Stimulated activated CD8-positive, alpha-beta memory T cell treated with anti-CD3 and anti-CD28 coated beads, Interleukin-7, amount 100 ng/mL, for 48 hours (primary cell): ENCODE measurements at regions not wholly inside any gene's neighbourhood (a gene's known extent, or its start where the extent isn't known, plus 50 kb on each side); places are given as distances from the start of the nearest gene placed in this dataset.
"Not testable (repeated sequence)": the region's sequence is repeated elsewhere in the genome, so short reads cannot be mapped to it uniquely, and the experiment has no call there.

Source experiments
- DNase-seq, 2 donors: peaks; one replicate each; pipeline ENCODE4 v3.0.0-alpha.2; 2020; ENCODE audit warnings: low read depth in 1 of 2; ENCODE audit errors: extremely low read depth in 1 of 2

DNA sequence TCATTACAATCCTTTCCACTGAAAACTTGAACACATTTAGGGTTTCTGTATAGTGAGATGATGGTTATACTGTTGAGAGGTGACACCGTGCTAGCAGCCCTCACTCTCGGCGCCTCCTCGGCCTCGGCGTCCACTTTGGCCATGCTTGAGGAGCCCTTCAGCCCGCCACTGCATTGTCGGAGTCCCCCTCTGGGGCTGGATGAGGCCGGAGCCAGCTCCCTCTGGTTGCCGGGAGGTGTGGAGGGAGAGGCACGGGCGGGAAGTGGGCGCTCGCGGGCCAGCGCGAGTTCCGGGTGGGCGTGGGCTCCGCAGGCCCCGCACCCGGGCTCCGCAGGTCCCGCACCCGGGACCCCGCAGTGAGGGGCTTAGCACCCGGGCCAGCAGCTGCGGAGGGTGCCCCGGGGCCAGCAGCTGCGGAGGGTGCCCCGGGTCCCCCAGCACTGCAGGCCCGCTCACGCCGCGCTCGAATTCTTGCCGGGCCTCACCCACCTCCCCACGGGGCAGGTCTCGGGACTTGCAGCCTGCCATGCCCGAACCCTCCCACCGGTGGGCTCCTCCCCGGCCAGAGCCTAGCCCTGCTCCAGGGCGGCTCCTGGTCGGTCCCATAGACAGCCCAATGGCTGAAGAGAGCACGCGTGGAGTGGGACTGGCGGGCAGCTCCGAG lies 145.9 kb upstream of the ZNF608 start:
- DNase-seq: no peak

DNA sequence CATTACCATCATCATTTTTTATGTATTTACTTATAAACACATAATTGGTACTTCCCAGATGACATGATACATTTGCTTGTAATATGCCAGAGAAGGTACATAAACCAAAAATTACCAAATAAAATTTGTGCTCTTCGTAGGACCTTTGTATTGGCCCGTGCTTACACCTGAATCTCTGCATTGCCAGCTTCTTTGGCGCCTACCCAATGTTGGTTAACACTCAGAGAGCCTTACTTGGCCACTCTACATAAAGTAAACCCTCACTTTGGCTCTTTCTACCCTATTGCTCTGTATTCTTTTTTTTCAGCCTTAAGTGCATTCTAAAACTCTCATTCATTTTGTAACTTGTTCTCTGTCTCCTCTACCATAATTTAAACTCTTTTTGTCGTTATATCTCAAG lies 148.1 kb upstream of the ZNF608 start:
- DNase-seq: no peak

DNA sequence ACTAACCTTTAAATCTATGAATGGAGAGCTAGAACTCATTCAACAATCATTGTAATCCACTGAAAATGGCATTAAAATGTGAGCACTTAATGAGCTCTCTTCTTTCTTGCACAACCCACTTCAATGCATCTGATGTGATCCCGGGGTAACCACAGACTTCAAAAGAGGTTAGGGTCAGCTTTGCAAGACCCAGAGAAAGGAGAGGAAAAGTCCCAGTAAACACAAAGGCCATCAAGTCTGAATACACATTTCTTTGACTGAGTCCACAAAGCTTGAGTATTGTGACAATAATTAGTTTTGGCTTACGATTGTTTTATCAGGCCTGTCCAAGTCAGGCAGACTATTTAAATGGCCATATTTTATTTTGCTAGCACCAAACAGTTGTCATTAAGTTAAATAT lies 148.8 kb upstream of the ZNF608 start:
- no peak for DNase-seq

DNA sequence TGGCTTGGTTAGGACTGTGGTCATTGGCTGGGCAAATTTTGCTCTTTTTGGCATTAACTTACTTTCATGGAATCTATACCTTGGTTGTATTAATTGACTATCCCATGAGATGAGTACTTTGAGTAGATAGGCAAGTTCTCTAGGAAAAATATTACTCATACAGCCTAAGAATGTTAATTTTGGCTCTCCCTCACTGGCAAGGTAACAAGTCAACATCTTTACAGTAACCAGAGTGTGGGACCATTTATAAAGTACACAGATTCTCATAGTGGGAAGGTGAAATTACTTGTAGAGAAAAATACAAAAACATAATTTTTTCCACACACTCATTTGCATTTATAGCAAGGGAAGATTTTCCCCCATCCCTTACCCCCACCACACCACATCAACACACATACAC lies 154.6 kb upstream of the ZNF608 start:
- no peak for DNase-seq

DNA sequence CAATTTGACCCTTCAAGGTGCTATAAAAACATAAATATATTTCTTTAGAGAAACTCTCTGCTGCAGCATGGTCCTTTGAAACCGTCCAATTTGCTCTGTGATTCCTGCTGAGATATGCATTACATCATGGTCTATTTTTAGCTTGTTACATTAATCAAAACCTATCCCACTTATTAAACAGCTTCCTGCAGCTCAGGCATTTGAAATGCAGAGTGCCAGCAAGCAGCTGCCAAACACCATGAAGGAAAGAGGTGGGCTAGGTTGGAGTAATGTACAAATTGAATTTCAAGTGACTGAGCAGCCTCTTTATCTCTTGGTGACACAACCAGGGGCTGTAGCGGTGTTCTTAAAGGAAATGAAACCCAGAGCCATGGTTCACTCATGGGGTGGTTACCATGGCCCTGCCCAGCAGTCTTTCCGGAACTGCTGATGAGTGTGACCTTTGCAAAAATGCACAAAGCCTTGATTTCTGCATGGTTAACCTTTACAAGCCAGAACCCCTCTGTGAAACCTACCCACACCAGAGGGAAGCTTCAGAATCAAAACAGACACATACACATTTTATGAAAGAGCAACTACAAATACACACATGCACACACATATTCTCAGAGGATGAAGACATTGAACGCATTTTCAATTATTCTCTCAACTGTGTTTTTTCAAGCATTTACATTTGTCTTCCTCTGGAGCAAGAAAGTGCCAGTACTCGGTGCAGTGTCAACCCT lies 155.8 kb upstream of the ZNF608 start:
- peak in 1 of 2 donors; percentile 11 for DNase-seq

DNA sequence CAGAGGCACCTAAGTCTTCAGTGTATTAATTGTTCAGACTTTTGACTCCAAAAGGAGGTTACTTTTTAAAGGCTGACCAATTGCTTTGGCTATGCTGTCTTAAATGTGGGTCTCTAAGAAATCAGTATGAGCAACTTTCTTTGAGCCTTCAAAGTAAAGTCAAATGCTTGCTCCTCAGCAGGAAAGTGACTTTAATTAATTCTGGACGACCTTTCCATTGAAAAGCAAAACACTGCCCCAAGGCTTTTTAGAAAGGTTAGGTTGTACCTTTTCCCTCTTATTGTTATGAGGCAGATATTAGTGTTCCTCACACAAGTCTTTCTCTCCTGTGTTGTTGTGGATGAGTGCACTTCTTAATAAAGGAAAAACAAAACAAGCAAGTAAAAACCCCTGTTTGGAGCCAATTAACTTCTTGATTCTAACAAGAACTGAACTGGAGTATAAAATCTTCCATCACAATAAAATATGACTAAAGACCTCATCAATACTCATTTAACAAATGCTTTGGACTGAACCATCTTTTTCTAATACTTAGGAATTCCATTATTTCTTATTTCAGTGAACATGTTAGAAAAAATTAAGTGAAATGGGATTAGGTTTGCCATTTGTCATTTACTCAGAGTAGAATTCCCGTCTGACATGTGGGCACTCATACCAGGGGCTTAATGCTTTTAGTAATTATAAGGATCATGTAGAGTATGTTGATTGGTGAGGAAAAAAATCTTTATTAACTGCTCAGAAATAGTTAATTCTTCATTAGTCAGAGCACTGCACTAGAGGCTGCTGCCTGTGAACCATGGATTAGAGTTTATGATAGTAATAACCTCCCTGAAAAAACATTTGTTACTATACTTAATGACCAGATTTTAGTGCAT lies 159.1 kb upstream of the ZNF608 start:
- no peak for DNase-seq

DNA sequence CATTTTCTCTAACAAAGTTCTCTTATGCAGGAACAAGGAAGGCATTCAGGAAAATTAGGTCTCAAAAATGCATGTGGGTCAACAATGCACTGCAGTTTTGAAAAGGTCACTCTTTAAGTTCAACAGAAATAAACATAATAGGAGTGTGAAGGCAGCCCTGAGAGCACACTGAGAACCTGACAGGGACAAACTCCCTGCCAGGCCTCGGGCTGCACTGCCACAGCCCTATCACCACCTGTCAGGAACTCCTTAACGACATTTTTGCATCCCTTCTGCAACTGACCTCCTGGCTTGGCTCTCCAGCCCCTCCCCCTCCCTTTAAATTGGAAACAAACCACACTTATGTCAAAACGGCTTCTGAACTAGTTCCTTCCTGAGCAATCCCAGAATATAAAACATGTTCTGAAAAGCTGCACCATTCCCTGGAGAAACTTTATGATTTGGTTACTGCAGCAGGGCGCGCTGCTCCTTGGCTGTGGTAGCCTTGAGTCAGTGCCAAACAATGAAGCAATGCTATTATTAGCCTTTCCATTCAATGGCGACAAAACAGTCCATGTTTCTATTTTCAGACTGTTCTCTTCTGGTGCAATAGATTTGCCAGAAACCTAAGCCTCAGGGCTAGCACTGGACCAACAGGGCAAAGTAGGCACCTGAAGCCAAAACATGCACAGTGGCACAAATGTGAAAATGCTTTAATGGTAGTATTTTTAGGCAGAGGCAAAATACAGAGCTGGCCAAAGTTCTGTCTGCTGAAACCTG lies 160.1 kb upstream of the ZNF608 start:
- no peak for DNase-seq

DNA sequence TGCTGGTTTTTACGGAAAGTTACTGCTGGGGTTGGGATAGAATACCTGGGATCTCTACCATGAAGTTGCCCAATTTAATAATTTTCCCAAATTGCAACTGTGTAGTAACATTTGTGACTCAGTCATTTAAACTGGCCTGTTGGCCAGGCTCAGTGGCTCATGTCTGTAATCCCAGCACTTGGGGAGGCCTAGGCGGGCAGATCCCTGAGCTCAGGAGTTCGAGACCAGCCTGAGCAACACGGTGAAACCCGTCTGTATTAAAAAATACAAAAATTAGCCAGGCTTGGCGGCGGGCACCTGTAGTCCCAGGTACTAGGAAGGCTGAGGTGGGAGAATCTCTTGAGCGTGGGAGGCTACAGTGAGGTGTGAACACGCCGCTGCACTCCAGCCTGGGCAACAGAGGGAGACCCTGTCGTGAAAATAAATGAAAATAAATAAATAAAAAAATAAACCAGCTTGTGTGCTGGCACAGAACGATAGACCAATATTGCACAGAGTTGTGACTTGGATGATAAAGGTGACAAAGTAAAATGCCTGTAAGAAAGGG lies 160.7 kb upstream of the ZNF608 start:
- DNase-seq: no peak

DNA sequence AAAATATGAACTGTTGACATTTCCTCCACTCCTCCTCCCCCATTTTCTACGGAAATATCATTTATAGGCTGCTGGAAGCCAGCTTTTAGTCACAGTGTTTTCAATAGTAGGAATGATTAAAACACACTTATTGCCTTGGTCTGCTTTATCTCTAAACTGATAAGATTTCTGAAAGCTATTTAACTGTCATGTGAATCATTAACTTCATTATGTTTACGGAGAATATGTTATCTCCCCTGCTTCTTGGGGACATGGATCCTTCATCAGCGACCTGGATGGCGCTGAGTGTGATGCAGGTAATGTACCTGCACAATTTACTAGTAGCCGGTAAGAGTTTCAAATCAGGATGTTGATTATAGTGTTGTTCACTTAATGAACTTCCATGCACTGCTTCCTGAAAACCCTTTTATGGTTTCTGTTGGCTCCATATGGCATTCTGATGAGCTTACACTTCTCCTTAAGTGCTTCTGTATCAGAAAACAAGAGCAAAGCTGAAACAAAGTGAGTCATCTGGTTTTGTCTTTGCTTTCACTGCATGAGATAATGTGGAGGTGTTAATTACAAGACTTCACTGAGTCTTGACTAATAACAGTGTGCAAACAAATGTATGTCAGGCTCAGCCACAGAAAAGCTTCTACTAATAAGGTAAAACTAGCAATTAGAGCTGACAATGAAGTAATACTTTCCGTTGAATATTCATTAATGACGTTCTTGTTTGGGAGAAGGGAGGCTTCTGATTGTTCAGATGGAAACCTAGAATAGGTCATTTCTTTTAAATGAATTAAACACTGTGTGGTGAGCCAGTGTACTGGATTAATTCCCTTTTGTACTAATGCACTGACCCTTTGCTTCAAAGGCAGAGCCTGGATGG lies 162.4 kb upstream of the ZNF608 start:
- DNase-seq: no peak

DNA sequence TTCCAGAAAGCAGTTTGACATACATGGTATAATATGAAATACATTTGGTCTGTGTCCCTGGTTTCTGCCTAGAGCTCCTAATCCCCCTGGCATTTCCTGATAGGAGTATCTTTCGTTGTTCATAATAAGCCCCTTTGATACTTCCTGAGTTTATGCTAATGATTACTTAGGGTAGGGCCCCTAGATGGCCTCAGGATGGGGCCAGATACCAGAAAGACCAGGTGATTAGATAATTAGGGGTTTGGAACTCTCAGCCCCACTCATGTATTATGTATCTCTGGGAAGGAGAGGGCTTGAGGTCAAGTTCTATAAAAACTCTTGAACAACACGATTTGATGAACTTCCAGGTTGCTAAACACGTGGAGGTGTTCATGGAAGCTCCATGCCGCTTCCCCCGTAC lies 163.3 kb upstream of the ZNF608 start:
- DNase-seq: no peak

DNA sequence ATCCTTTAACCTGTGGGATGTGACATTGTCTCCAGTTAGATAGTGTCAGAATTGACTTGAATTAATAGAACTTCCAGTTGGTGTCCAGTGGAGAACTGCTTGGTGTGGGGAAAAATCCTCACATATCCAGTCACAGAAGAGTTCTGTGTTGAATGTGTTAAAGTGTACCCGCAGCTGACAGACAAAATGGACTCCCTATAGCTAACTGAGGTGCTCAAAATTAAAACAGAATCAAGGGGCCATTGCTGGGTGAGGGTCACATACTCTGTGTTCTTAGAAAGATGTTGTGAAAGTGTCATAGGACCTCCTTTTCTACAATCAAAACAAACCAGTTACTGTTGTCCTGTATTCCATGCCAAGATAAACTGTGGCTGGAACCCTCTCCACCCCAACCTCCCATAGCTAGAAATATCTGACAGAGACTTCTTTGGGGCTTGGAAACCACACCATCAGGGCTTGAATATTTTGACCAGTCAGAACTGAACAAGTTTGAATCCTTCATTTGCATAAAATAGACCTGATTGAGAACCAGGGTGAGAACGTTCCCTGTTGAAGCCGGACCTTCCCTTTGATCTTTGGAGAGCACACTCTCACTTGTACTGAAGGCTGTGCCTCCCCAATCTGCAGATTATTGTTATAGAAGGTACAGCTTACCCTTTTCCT lies 164.0 kb upstream of the ZNF608 start:
- DNase-seq: no peak

DNA sequence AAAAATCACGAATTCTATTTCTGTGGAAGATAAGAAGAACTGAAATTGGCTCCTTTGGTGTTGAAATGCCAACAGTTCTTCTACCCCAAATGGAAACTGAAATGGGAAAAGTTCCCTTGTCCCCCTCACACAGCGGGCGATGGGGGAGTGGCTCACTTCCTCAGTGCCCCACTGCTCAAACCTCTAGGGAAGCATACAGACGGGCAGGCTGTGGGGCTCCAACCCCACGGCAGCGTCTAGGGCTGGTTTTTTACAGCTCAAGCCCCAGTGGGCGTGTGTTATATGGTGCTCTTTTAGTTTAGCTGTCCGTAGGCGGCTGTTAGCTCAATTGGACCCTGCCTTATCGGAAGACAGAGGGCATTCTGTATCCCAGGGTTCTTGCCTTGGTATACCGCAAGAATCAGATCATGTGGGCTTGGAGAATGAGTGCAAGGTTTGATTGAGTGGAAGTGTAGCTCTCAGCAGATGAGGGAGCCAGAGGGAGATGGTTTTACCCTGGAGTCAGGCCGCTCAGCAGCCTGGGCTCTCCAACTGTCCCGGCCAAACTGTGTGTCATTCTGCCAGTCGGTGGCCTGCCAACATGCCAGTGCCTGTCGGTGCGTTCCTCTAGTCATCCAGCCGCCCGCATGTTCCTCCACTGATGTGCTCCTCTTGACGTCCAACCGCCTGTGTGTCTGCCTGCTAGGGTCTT lies 166.3 kb upstream of the ZNF608 start:
- no peak for DNase-seq

DNA sequence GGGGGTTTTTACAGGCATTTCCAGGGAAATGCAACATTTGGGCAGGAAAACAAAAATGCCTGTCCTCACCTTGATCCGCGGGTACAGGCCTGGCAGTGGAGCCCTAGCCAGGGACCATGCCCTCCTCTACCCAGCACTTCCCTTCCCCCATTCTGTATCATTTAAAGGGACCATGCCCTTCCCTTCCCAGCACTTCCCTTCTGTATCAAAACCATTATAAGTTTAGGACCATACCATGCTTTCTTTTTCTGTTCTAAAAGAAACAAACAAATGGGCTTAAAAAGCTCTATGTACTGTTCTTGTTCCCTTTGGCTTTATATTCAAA lies 166.9 kb upstream of the ZNF608 start:
- DNase-seq: no peak

DNA sequence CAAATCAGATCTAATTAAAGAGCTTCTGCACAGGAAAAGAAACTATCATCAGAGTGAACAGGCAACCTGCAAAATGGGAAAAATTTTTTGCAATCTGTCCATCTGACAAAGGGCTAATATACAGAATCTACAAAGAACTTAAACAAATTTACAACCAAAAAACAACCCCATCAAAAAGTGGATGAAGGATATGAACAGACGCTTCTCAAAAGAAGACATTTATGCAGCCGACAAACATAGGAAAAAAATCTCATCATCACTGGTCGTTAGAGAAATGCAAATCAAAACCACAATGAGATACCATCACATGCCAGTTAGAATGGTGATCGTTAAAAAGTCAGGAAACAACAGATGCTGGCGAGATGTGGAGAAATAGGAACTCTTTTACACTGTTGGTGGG lies 169.9 kb upstream of the ZNF608 start:
- not testable (repeated sequence) for DNase-seq

DNA sequence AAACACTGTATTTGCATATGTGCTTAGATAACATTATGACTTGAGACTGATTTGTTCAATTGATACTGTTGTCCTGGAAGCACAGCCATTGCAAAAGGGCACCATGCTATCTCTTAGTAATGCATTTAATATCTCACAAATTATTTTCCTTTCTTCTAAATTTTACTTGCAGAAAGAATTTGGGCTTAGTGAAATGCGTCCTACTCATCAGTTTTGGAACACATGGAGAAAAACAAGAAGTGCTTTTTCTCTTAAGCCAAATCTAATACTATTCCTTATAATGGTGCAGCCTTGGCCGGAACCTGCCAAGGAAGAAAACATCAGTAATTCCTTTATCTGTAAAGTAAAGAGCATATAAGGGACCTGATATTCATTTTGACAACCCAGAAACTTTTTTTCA lies 172.2 kb upstream of the ZNF608 start:
- no peak for DNase-seq

DNA sequence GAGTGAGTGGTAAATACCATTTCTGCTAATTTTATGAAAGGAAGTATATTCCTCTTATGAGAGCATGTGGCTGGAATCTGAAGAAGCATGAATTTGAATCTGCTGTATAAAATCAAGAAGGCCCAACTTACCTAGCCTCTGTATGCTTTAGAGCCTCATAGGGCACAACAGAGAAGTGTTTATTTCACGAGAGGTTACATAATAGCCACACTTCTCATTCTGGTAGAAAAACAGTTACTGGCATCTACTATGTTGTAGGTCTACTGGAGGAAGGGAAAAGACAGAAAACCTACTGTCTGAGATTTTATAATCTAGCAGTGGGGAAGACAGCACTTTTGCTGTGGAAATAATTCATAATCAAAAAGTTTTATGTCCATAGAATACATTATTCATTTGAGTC lies 172.6 kb upstream of the ZNF608 start:
- no peak for DNase-seq

DNA sequence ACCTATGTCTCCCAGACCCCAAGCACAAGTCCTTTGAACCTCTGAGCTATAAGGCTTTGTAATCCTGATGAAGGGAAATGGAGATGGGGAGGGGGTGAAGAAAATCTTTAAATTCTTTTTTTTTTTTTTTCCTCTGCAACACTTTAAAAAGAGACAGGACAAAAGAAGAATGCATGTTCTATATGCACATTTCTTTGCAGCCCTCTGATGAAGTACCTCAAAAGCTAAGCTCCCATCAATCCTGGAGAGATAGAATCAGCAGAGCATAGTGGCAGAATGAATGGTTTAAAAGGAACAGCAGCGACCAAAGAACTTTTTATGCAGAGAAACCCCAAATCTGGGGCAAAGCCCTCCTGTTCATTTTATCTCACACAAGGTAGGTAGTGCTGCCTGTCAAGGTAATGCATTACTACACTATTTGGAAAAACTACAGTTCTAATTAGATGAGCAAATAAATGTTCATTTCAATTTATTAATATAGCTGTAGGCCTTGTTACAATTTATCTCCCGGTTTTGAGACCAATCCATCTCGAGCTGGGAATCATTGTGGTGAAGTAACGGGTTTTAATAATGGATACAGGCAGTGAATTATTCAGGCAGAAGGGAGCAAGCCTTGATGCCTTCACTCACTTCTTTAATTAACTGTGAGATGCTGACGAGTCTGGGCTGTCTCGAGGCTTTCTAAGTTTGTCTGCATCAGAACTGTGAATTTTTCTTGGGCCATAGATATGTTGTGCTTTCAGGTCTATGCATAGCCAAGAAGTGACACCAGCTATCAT lies 173.5 kb upstream of the ZNF608 start:
- DNase-seq: no peak
